ENCODE measurements at regions not wholly inside any gene's neighbourhood (a gene's known extent, or its start where the extent isn't known, plus 50 kb on each side); places are given as distances from the start of the nearest gene placed in this dataset.

- Histone ChIP-seq H3K4me3 (ENCODE audit: insufficient read depth, low read depth, low read length) (no peak overlapping the region), H3K4me1 (ENCODE audit: control insufficient read depth, insufficient read depth, low read length) (no peaks in the 10 kb centered on the region), H3K27me3 (ENCODE audit: control insufficient read depth, insufficient read depth, low read length, poor library complexity, severe bottlenecking) (no peaks in the 10 kb centered on the region), H3K27ac (ENCODE audit: insufficient read depth, low read depth, low read length, poor library complexity, severe bottlenecking) (no peak overlapping the region), H3K36me3 (ENCODE audit: control insufficient read depth, insufficient read depth, low read length) (no peaks in the 10 kb centered on the region), H3K9me3 (ENCODE audit: control insufficient read depth, low read length) (peaks cover 16% of the 10 kb centered on the region)
- 66 to 74% methylated on average over 2 of the region's 2 CpGs for WGBS, 2 experiments
Observed at GRCh38 chr16:35559911-35560636, 2100.7 kb downstream of the TP53TG3F start.

- no peaks in the 10 kb centered on the region for H3K4me1 ChIP-seq (ENCODE audit: control insufficient read depth, insufficient read depth, low read length)
- 79 to 80% methylated on average over 6 of the region's 6 CpGs for WGBS, 2 experiments
- peaks cover 17% of the 10 kb centered on the region for H3K9me3 ChIP-seq (ENCODE audit: control insufficient read depth, low read length)
- H3K27me3 ChIP-seq (ENCODE audit: control insufficient read depth, insufficient read depth, low read length, poor library complexity, severe bottlenecking), result no peaks in the 10 kb centered on the region
- no peak overlapping the region for H3K4me3 ChIP-seq (ENCODE audit: insufficient read depth, low read depth, low read length)
- no peaks in the 10 kb centered on the region for H3K36me3 ChIP-seq (ENCODE audit: control insufficient read depth, insufficient read depth, low read length)
- no peak overlapping the region for H3K27ac ChIP-seq (ENCODE audit: insufficient read depth, low read depth, low read length, poor library complexity, severe bottlenecking)
Observed at GRCh38 chr16:35560637-35560984, 2101.2 kb downstream of the TP53TG3F start.

DNA sequence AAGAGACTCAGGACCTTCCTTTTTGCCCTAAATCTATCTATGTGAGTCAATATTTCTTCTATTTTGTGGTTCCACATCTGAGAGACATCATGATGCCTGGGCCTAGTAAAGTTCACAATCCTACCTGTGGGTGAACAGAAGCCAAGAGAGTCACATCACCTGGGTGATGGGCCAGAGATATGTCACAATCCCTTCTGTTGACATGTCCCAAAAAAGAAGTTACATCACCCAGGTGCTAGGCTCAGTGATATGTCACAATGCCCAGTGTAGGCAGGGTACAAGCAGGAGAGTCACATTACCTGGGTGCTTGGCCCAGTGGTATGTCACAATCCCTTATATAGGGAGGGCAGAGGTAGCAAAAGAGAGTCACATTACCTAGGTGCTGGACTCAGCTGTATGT, 2101.9 kb downstream of the TP53TG3F start:
- Histone ChIP-seq H3K36me3 (ENCODE audit: control insufficient read depth, insufficient read depth, low read length) (no peaks in the 10 kb centered on the region), H3K9me3 (ENCODE audit: control insufficient read depth, low read length) (peaks cover 23% of the 10 kb centered on the region), H3K4me1 (ENCODE audit: control insufficient read depth, insufficient read depth, low read length) (no peaks in the 10 kb centered on the region), H3K4me3 (ENCODE audit: insufficient read depth, low read depth, low read length) (no peak overlapping the region), H3K27me3 (ENCODE audit: control insufficient read depth, insufficient read depth, low read length, poor library complexity, severe bottlenecking) (no peaks in the 10 kb centered on the region), H3K27ac (ENCODE audit: insufficient read depth, low read depth, low read length, poor library complexity, severe bottlenecking) (no peak overlapping the region)

DNA sequence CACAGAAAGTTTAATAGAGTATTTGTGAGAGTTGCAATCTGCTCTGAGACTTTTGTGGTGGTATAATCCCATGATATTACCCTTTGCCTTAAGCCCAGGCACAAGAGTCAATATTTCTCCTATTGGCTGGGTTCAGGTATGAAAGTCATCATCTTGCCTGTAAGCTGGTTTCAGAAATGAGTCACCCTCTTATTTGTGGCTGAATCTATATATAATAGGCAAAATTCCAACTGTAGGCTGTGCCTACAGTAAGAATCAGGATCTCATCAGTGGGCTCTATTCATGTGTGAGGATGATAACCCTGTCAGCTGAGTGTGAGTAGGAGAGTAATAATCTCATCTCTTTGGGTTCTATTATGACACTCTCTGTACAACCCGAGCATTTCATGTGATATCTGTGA, 2103.1 kb downstream of the TP53TG3F start:
- no peaks in the 10 kb centered on the region for H3K4me1 ChIP-seq (ENCODE audit: control insufficient read depth, insufficient read depth, low read length)
- no peak overlapping the region for H3K4me3 ChIP-seq (ENCODE audit: insufficient read depth, low read depth, low read length)
- H3K36me3 ChIP-seq (ENCODE audit: control insufficient read depth, insufficient read depth, low read length), result no peaks in the 10 kb centered on the region
- no peaks in the 10 kb centered on the region for H3K27me3 ChIP-seq (ENCODE audit: control insufficient read depth, insufficient read depth, low read length, poor library complexity, severe bottlenecking)
- peaks cover 31% of the 10 kb centered on the region for H3K9me3 ChIP-seq (ENCODE audit: control insufficient read depth, low read length)
- WGBS, 2 experiments, result 25 to 38% methylated on average over 1 of the region's 1 CpG
- H3K27ac ChIP-seq (ENCODE audit: insufficient read depth, low read depth, low read length, poor library complexity, severe bottlenecking), result no peak overlapping the region

GRCh38 chr16:35562919-35563318, 2103.5 kb downstream of the TP53TG3F start:
- no peaks in the 10 kb centered on the region for H3K36me3 ChIP-seq (ENCODE audit: control insufficient read depth, insufficient read depth, low read length)
- H3K4me3 ChIP-seq (ENCODE audit: insufficient read depth, low read depth, low read length), result no peak overlapping the region
- H3K27me3 ChIP-seq (ENCODE audit: control insufficient read depth, insufficient read depth, low read length, poor library complexity, severe bottlenecking), result no peaks in the 10 kb centered on the region
- H3K27ac ChIP-seq (ENCODE audit: insufficient read depth, low read depth, low read length, poor library complexity, severe bottlenecking), result no peak overlapping the region
- no peaks in the 10 kb centered on the region for H3K4me1 ChIP-seq (ENCODE audit: control insufficient read depth, insufficient read depth, low read length)
- 57 to 59% methylated on average over 1 of the region's 1 CpG for WGBS, 2 experiments
- peaks cover 31% of the 10 kb centered on the region for H3K9me3 ChIP-seq (ENCODE audit: control insufficient read depth, low read length)

GRCh38 chr16:35564148-35564547, 2104.7 kb downstream of the TP53TG3F start:
- Histone ChIP-seq H3K4me3 (ENCODE audit: insufficient read depth, low read depth, low read length) (no peak overlapping the region), H3K36me3 (ENCODE audit: control insufficient read depth, insufficient read depth, low read length) (no peaks in the 10 kb centered on the region), H3K9me3 (ENCODE audit: control insufficient read depth, low read length) (peaks cover 34% of the 10 kb centered on the region), H3K27me3 (ENCODE audit: control insufficient read depth, insufficient read depth, low read length, poor library complexity, severe bottlenecking) (no peaks in the 10 kb centered on the region), H3K27ac (ENCODE audit: insufficient read depth, low read depth, low read length, poor library complexity, severe bottlenecking) (no peak overlapping the region), H3K4me1 (ENCODE audit: control insufficient read depth, insufficient read depth, low read length) (no peaks in the 10 kb centered on the region)
- WGBS, 2 experiments, result 86 to 87% methylated on average over 3 of the region's 3 CpGs

- peaks cover 34% of the 10 kb centered on the region for H3K9me3 ChIP-seq (ENCODE audit: control insufficient read depth, low read length)
- H3K27ac ChIP-seq (ENCODE audit: insufficient read depth, low read depth, low read length, poor library complexity, severe bottlenecking), result no peak overlapping the region
- no peaks in the 10 kb centered on the region for H3K4me1 ChIP-seq (ENCODE audit: control insufficient read depth, insufficient read depth, low read length)
- no peaks in the 10 kb centered on the region for H3K36me3 ChIP-seq (ENCODE audit: control insufficient read depth, insufficient read depth, low read length)
- no peaks in the 10 kb centered on the region for H3K27me3 ChIP-seq (ENCODE audit: control insufficient read depth, insufficient read depth, low read length, poor library complexity, severe bottlenecking)
- no peak overlapping the region for H3K4me3 ChIP-seq (ENCODE audit: insufficient read depth, low read depth, low read length)
- WGBS, 2 experiments, result 70 to 88% methylated on average over 1 of the region's 1 CpG
Observed at GRCh38 chr16:35564889-35565288, 2105.5 kb downstream of the TP53TG3F start.

DNA sequence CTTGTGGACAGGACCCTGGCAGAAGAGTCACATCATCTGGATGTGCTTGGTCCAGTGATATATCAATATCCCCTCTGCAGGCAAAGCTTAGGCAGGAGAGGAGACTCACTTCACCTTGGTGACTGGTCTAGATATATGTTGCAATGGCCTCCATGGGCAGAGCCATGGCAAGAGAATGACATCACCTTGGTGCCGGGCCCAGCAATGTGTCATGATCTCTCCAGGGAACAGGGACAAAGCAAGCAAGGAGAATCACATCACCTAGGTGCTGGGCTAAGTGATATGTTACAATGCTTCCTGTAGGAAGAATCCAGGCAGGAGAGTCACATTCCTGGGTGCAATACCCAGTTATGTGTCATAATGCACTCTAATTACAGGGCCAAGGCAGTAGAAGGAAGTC, 2106.2 kb downstream of the TP53TG3F start:
- H3K36me3 ChIP-seq (ENCODE audit: control insufficient read depth, insufficient read depth, low read length), result no peaks in the 10 kb centered on the region
- 86 to 96% methylated on average over 1 of the region's 1 CpG for WGBS, 2 experiments
- H3K9me3 ChIP-seq (ENCODE audit: control insufficient read depth, low read length), result peaks cover 35% of the 10 kb centered on the region
- no peak overlapping the region for H3K4me3 ChIP-seq (ENCODE audit: insufficient read depth, low read depth, low read length)
- no peaks in the 10 kb centered on the region for H3K27me3 ChIP-seq (ENCODE audit: control insufficient read depth, insufficient read depth, low read length, poor library complexity, severe bottlenecking)
- H3K27ac ChIP-seq (ENCODE audit: insufficient read depth, low read depth, low read length, poor library complexity, severe bottlenecking), result no peak overlapping the region
- no peaks in the 10 kb centered on the region for H3K4me1 ChIP-seq (ENCODE audit: control insufficient read depth, insufficient read depth, low read length)

GRCh38 chr16:35569413-35569812, 2110.0 kb downstream of the TP53TG3F start:
- Histone ChIP-seq H3K4me1 (ENCODE audit: control insufficient read depth, insufficient read depth, low read length) (no peaks in the 10 kb centered on the region), H3K27me3 (ENCODE audit: control insufficient read depth, insufficient read depth, low read length, poor library complexity, severe bottlenecking) (no peaks in the 10 kb centered on the region), H3K36me3 (ENCODE audit: control insufficient read depth, insufficient read depth, low read length) (no peaks in the 10 kb centered on the region), H3K4me3 (ENCODE audit: insufficient read depth, low read depth, low read length) (no peak overlapping the region), H3K9me3 (ENCODE audit: control insufficient read depth, low read length) (peaks cover 42% of the 10 kb centered on the region), H3K27ac (ENCODE audit: insufficient read depth, low read depth, low read length, poor library complexity, severe bottlenecking) (no peak overlapping the region)

DNA sequence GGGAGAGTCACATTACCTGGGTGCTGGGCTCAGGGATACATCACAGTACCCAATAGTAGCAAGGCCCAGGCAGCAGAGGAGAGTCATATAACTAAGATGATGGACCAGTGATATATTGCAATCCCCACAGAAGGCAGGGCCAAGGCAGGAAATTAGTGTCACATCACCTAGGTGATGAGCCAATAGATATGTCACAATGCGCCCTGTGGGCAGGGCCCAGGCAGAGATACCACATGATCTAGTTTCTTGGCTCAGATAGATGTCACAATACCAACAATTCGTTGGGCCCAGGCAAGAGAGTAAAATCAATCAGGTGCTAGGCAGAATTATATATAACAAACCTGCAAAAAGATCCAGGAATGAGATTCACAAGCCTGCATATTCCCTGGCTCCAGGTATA, 2111.5 kb downstream of the TP53TG3F start:
- Histone ChIP-seq H3K27ac (ENCODE audit: insufficient read depth, low read depth, low read length, poor library complexity, severe bottlenecking) (no peak overlapping the region), H3K27me3 (ENCODE audit: control insufficient read depth, insufficient read depth, low read length, poor library complexity, severe bottlenecking) (no peaks in the 10 kb centered on the region), H3K36me3 (ENCODE audit: control insufficient read depth, insufficient read depth, low read length) (no peaks in the 10 kb centered on the region), H3K9me3 (ENCODE audit: control insufficient read depth, low read length) (peaks cover 32% of the 10 kb centered on the region), H3K4me3 (ENCODE audit: insufficient read depth, low read depth, low read length) (no peak overlapping the region), H3K4me1 (ENCODE audit: control insufficient read depth, insufficient read depth, low read length) (no peaks in the 10 kb centered on the region)
- WGBS, 2 experiments, result 38 to 47% methylated on average over 2 of the region's 2 CpGs

GRCh38 chr16:35572186-35572585, 2112.8 kb downstream of the TP53TG3F start:
- Histone ChIP-seq H3K27ac (ENCODE audit: insufficient read depth, low read depth, low read length, poor library complexity, severe bottlenecking) (no peak overlapping the region), H3K27me3 (ENCODE audit: control insufficient read depth, insufficient read depth, low read length, poor library complexity, severe bottlenecking) (no peaks in the 10 kb centered on the region), H3K4me3 (ENCODE audit: insufficient read depth, low read depth, low read length) (no peak overlapping the region), H3K36me3 (ENCODE audit: control insufficient read depth, insufficient read depth, low read length) (no peaks in the 10 kb centered on the region), H3K9me3 (ENCODE audit: control insufficient read depth, low read length) (peaks cover 26% of the 10 kb centered on the region), H3K4me1 (ENCODE audit: control insufficient read depth, insufficient read depth, low read length) (no peaks in the 10 kb centered on the region)
- 34 to 36% methylated on average over 3 of the region's 3 CpGs for WGBS, 2 experiments

Measured in ectodermal cell (in vitro differentiated cells).